Right ventricle myocardium inferior (tissue), 1 donor: ENCODE measurements at regions not wholly inside any gene's neighbourhood (a gene's known extent, or its start where the extent isn't known, plus 50 kb on each side); places are given as distances from the start of the nearest gene placed in this dataset.
A peak's percentile ranks its signal among the peaks of the same experiment; 100 is the strongest.
"Not testable (repeated sequence)": the region's sequence is repeated elsewhere in the genome, so short reads cannot be mapped to it uniquely, and the experiment has no call there.

Experiments
- ATAC-seq: fragments of 200-7000 bp; cut with Tn5 transposase; one replicate; pipeline ENCODE4 v1.9.1; 2020; ENCODE audit warnings: mild to moderate bottlenecking, moderate library complexity
- DNase-seq: peaks from one replicate; pipeline ENCODE4 v3.0.0; 2021; ENCODE audit errors: missing footprints
- intact Hi-C: fragments of 100-400 bp; cut with DNase I; formaldehyde crosslinking; loops from one replicate; pipeline ENCODE4 v1.11.0; 2022
- donor health status: DM: no; HTN: yes; CAD: no; lungs with severe emphysema.

GRCh38 chr15:29529043-29529442 lies 259.4 kb upstream of the NSMCE3 start:
- ATAC-seq = no peak
- intact Hi-C loops = no loop called here
- DNase-seq = no peak

- DNase-seq = no peak
- intact Hi-C loops = no loop called here
- peak; percentile 46 for ATAC-seq
Measured at GRCh38 chr15:29528276-29528675, 258.7 kb upstream of the NSMCE3 start.

DNA sequence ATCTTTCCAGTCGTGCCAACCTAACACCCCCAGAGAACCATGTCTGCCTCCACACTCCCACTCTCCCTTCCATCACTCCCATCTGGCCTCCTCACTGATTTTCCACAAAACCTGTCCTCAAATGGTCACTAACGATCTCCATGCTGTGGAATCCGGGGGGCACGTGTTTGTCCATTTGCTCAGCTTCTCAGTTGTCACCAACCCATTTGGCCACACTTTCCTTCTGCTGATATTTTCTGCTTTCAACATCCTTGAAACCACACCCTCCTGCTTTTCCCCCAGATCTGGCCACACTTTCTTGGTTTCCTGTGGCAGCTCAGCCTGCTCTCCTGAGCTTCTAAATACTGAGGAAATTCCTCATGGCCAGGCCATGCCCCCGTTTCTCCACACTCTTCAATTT lies 257.2 kb upstream of the NSMCE3 start:
- ATAC-seq (no peak), DNase-seq (no peak)
- intact Hi-C loops = no loop called here

DNA sequence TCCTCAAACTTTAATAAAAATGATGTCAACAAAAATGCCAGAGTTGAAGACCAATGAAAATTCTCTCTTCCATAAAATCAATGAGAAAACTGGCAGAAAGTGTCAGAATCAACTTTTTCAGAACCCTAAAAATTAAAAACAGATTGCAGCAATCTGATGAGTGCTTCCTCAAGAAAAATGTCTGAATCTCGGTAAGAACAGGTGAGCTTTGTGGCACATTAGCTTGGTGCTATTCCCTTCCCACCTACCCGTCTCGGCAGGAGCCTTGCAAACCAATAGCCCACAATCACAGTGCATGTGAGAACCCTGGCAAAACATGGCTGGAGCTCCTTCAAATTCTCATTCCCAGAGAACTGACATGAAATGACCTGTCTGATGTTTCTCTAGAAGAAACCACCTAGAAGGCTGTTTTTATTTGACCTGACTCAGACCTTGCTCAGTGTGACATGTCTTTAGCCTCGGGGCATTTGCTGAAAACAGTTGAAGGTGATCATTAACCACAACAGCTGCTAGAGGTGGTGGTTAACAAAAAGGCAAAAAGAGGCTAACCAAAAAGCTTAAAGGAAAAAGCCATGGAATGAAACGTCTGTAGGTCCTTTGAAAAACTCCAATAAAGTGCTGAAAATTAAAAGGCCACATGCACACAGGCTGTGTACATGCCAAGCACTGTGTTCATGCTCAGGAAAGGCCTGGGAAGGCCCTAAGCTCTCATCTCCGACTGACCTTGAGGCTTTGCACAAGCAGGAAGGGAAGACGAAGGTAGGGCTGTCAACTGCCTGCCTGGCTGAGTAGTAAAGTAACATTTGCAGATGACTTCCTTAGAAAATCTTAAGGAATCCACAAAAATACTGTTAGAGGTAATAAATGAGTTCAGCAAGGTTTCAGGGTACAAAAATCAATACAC lies 253.0 kb upstream of the NSMCE3 start:
- ATAC-seq (no peak), DNase-seq (no peak)
- intact Hi-C loops = no loop called here

DNA sequence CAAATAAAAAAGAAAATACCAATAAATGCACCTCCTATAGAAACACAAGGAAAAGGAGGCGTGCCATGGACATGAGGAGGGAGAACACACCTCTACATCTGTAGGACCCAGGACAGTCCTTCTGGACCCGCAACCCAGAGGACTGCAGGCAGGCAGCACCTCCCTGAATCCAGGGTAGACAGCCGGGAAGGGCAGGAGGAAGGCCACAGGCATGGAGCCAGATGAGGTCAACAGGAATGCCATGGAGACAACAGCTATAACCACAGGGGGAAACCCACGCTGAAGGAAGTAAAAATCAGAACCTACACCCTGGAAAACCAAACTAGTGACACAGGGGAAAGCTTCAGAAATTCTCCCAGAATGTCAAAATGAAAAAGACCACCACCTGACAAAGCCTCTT lies 248.8 kb upstream of the NSMCE3 start:
- intact Hi-C loops = no loop called here
- no peak for ATAC-seq

DNA sequence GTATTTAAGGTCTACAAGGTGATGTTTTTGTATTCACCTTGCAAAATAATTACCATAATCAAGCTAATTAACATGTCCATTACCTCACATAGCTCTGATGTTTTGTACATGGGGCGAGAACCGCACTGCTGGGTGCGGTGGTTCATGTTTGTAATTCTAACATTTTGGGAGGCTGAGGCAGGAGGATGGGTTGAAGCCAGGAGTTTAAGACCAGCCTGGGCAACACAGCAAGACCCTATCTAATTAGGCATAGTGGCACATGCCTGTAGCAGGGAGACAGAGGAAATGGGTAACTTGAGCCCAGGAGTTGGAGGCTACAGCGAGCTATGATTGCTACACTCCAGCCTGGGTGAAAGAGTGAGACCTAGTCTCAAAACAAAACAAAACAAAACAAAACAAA lies 248.2 kb upstream of the NSMCE3 start:
- ATAC-seq (no peak), DNase-seq (no peak)
- intact Hi-C loops = no loop called here

More for the DNA sequence above, 248.8 kb upstream of the NSMCE3 start:
- DNase-seq = no peak

DNA sequence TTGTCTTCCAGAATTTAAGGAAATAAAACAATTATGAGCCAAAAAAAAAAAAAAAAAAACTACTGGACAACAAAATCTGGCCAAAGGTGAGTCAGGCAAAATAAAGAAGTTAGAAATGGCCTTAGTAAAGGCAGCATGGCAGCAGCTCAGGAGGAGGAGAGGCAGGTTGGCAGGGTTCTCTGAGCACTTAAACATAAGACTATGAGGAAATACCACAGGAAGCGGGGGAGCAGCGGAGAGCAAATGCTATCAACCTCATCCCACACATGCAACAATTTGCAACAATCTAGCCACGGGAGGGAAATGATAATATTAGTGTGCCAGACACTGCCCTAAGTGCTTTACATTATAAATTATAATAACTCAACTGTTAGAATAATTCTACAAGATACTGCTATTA lies 247.3 kb upstream of the NSMCE3 start:
- DNase-seq = no peak
- no peak for ATAC-seq
- intact Hi-C loops = no loop called here

DNA sequence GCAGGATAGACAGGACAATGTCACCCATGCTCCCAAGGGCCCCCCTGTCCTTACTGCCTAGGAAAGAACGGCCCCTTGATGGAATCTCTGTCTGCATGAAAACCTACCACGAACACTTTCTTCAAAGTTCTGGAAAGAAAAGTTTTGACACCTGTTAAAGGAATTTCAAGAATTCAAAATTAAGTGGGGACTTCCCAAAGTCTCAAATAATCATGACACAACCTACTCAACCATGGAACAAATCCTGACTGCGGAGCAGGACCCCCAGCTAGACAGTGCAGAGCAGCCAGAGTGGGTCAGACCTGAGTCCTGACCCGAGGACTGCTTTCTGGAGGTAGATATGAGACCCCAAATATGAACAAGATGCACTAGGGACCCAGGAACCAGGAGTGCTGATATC lies 245.3 kb upstream of the NSMCE3 start:
- DNase-seq (no peak), ATAC-seq (no peak)
- intact Hi-C loops = no loop called here

GRCh38 chr15:29511663-29512062 lies 242.0 kb upstream of the NSMCE3 start:
- DNase-seq = no peak
- no peak for ATAC-seq
- intact Hi-C loops = no loop called here

GRCh38 chr15:29505535-29505934 lies 235.9 kb upstream of the NSMCE3 start:
- intact Hi-C loops, ATAC-seq, DNase-seq: not testable (repeated sequence)

DNA sequence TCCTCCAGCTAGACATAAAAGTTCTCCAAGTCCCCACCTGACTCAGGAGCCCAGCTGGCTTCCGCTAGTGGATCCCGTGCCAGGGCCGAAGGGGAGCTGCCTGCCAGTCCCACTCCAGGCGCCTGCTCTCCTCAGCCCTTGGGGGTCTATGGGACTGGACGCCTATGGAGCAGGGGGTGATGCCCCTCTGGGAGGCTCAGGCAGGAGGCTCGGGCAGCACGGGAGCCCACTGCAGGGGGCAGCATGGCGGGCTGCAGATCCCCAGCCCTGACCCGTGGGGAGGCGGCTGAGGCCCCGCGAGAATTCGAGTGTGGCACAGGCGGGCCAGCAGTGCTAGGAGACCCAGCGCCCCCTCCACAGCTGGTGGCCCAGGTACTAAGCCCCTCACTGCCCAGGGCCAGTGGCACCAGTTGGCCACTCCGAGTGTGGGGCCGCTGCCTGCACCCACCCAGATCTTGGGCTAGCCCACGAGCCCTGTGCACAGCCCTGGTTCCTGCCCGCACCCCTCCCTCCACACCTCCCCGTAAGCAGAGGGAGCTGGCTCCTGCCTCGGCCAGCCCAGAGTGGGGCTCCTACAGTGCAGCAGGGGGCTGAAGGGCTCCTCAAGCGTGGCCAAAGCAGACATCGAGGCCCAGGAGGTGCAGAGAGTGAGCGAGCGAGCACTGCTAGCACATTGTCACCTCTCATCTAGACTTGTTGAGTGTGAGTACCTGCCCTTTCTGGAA lies 221.3 kb upstream of the NSMCE3 start:
- intact Hi-C loops = no loop called here
- DNase-seq (no peak), ATAC-seq (no peak)

DNA sequence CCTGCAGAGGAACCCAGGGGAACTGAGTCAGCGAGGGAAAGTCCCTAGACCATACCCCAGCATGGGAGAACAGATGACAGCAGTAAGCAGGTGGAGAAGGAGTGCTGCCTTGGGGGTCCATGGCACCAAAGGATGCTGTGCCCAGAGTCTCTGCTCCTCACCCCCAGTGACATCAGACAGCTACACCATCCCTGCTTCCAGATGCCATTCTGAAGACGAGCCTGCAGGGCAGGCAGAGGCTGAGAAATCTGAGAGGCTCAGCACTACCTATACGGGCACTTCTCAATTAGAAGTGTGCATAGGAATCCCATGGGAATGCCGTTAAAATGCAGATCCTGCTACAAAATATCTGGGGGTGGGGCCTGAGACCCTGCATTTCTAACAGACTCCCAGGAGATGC lies 211.3 kb upstream of the NSMCE3 start:
- no peak for DNase-seq
- no peak for ATAC-seq
- intact Hi-C loops = no loop called here

DNA sequence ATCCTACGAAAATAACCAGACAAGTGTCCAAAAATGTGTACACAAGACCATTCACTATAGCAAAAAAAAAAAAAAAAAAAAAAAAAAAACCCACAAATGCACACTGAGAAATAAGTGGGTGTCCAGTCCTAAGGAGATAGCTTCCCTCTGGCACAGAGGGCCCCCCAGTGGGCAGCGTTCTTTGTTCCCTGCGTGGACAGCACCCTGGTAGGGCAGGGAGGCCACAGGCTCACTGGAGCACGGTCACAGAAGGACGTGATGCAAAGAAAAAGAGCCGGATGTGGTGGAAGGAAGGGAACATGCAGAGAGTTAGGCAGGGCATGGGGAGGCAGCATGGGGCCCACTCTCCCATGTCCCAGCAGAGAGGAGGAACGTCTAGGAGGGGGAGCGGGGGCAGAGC lies 210.7 kb upstream of the NSMCE3 start:
- ATAC-seq (no peak), DNase-seq (no peak)
- intact Hi-C loops = no loop called here

DNA sequence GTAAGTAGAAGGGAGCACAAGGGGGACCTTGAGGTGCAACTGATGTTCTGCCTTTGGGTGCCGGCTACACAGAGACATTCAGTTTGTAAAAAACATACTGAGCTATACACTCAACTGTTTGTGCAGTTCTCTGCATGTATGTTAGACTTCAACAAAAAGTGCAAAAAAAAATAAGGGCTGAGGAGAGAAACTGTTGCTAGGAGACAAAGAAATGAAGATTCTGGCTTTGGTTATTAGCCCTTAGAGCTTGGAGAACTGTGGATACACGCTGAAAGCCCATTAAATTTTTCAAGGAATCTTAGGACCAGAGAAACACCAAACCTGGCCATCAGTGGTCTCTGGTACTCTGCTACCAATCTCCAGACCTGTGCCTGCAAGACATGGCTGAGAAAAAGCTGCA lies 207.6 kb upstream of the NSMCE3 start:
- DNase-seq (no peak), ATAC-seq (no peak)
- intact Hi-C loops = no loop called here

GRCh38 chr15:29476503-29477080 lies 207.0 kb upstream of the NSMCE3 start:
- DNase-seq (no peak), ATAC-seq (no peak)
- intact Hi-C loops = no loop called here

GRCh38 chr15:29475096-29475495 lies 205.5 kb upstream of the NSMCE3 start:
- intact Hi-C loops = no loop called here
- no peak for DNase-seq
- ATAC-seq = no peak

- no peak for ATAC-seq
- intact Hi-C loops = no loop called here
- DNase-seq = no peak
Measured at GRCh38 chr15:29473621-29474105, 204.0 kb upstream of the NSMCE3 start.

DNA sequence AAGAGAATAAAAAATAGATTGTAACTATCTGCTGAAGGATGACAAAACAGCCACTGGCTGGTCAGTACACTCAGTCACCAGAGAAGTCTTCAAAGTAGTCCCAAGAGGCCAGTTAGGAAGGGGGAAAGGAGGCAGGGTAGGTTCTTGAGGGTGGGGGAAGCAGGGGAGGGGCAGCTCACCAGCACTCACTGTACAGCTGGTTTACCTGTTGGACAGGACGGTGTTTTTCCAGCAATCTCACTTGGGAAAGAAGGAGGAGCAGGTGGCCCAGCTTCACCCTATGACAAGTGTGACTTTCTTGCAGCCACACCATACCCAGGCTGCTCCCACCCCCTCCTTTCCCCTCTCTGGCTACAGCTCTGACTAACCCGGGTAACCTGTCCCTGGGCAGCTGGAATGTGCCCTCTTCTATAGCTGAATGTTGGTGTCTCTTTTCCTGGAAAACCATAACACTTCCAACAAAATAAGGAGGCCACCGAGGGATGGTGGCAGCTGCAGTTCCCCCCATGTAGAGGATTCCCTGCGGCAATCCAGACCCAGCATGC lies 203.4 kb upstream of the NSMCE3 start:
- intact Hi-C loops = no loop called here
- DNase-seq = no peak
- no peak for ATAC-seq

GRCh38 chr15:29471757-29472156 lies 202.1 kb upstream of the NSMCE3 start:
- no peak for ATAC-seq

DNA sequence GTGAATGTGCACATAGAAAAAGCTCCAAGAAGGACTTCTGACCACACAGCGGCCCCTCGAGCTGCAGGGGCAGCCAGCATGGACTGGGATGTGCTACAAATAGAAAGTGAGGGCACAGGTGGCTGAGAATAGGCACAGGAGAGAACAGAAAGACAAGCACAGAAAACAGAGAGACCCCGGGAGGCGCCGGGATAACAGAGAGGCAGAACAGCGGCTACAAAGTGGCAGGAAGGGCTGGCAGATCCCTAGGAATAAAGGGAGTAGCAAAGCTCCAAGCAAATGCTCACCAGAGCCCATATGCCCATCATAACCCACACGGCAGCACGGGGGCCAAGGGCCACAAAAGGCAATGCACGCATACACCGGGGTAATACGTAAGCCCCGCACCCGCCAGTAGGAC lies 201.7 kb upstream of the NSMCE3 start:
- DNase-seq (no peak), ATAC-seq (no peak)
- intact Hi-C loops = no loop called here

More at GRCh38 chr15:29471757-29472156, 202.1 kb upstream of the NSMCE3 start:
- DNase-seq = no peak
- intact Hi-C loops = no loop called here
